ENCODE measurements at regions not wholly inside any gene's neighbourhood (a gene's known extent, or its start where the extent isn't known, plus 50 kb on each side); places are given as distances from the start of the nearest gene placed in this dataset.
A peak's percentile ranks its signal among the peaks of the same experiment; 100 is the strongest.

DNA sequence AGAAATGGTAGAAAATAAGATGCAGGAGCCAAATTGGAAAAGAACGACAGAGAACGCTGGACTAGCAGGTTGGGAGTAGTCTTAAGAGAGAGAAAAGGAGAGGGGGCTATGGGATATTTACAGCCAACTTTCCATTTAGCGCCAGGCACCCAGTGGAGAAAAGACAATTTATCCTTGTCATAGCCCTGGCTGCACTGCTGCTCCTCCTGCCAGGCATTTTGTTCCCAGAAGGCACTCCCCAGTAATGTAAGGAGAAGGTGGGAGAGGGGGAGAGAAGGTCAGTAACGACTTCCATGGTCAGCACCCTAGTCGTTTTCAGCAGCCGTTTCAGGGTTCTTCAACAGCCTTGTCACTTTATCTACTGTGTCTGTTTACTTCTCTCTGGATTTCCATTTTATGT lies 159.0 kb downstream of the TRMT11 start:
- no peak overlapping the region for H3K27ac ChIP-seq (ENCODE audit: low read length)
- no peaks in the 10 kb centered on the region for H3K36me3 ChIP-seq (ENCODE audit: control insufficient read depth, insufficient read depth, low read length)
- no peaks in the 10 kb centered on the region for H3K9me3 ChIP-seq (replicated peaks; ENCODE audit: control insufficient read depth, low read depth, low read length)
- 67% methylated on average over 3 of the region's 6 CpGs for WGBS (ENCODE audit: insufficient coverage)
- no peaks in the 10 kb centered on the region for H3K27me3 ChIP-seq (ENCODE audit: control insufficient read depth, insufficient read depth, low read length)
- no peak for DNase-seq
- no peak overlapping the region for H3K4me3 ChIP-seq (ENCODE audit: low read length)
- no peaks in the 10 kb centered on the region for H3K4me1 ChIP-seq (ENCODE audit: control insufficient read depth, insufficient read depth, low read length)

DNA sequence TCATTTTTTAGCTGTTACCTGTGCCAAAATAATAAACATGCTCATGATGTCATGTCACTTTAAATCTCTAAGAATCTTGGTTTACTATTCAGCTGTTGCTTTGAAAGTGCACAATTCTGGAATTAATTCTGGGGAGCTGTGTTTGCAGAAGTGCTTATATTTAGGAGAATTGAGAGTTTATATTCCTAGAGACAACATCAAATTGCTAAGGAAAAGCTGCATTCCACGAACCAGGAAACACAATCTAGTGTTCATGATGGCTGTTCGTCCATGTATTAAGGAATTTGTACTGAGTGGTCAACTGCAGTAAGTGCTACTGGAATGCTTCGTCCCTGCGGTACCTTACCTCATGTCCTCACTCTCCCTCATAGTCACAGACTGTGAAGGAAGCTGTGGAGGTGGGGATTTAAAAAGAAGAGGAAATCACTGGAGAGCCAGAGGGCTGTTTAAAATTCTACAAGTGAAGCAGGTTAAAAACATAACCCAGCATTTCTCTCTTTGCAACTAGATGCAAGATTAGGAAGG lies 161.0 kb downstream of the TRMT11 start:
- H3K4me3 ChIP-seq (ENCODE audit: low read length): no peak overlapping the region

DNA sequence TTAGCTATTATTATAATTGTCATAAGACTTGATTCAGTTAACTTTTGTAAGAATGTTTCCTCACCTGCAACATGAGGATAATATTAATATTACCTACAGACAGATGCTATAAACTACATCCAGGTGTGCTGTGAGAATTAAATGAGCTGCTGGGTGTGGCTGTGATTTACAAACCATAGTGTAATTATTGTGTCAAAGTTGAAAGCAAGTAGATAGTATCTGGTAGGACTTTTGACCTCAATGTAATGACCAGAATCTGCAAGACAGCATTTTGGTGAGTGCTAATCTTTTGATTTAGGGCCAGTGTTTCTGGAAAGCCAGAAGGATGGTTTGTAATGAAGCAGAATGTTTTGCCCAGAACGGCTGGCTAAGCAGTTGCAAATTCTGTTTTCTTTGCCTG lies 162.5 kb downstream of the TRMT11 start:
- WGBS (ENCODE audit: insufficient coverage): no CpG with 5 or more reads among the region's 1 CpG
- Histone ChIP-seq H3K36me3 (ENCODE audit: control insufficient read depth, insufficient read depth, low read length) (no peaks in the 10 kb centered on the region), H3K4me1 (ENCODE audit: control insufficient read depth, insufficient read depth, low read length) (no peaks in the 10 kb centered on the region), H3K9me3 (replicated peaks; ENCODE audit: control insufficient read depth, low read depth, low read length) (no peaks in the 10 kb centered on the region), H3K27me3 (ENCODE audit: control insufficient read depth, insufficient read depth, low read length) (no peaks in the 10 kb centered on the region), H3K4me3 (ENCODE audit: low read length) (no peak overlapping the region), H3K27ac (ENCODE audit: low read length) (no peak overlapping the region)
- DNase-seq: no peak

More for the DNA sequence above, 161.0 kb downstream of the TRMT11 start:
- Histone ChIP-seq H3K27ac (ENCODE audit: low read length) (no peak overlapping the region), H3K27me3 (ENCODE audit: control insufficient read depth, insufficient read depth, low read length) (no peaks in the 10 kb centered on the region), H3K4me1 (ENCODE audit: control insufficient read depth, insufficient read depth, low read length) (no peaks in the 10 kb centered on the region), H3K36me3 (ENCODE audit: control insufficient read depth, insufficient read depth, low read length) (no peaks in the 10 kb centered on the region), H3K9me3 (replicated peaks; ENCODE audit: control insufficient read depth, low read depth, low read length) (no peaks in the 10 kb centered on the region)
- no CpG with 5 or more reads among the region's 4 CpGs for WGBS (ENCODE audit: insufficient coverage)
- peak; percentile 54 for DNase-seq

DNA sequence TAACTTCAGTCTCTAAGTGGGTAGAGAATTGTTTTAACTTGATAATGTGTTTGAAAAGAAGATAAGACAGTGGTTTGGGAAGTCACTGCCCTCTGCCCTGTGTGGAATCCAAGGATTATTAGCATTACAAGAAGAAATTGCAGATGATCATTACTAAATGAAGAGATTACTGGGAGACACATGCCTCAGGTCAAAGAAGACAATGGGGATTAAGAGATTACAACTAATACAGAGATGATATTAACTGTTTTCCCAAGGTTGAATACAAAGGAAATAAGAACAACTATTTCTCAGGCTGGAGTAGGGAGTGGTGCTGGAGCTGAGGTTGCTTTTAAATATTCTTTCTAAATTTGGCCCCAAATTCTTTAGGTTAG lies 166.0 kb downstream of the TRMT11 start:
- no peaks in the 10 kb centered on the region for H3K36me3 ChIP-seq (ENCODE audit: control insufficient read depth, insufficient read depth, low read length)

DNA sequence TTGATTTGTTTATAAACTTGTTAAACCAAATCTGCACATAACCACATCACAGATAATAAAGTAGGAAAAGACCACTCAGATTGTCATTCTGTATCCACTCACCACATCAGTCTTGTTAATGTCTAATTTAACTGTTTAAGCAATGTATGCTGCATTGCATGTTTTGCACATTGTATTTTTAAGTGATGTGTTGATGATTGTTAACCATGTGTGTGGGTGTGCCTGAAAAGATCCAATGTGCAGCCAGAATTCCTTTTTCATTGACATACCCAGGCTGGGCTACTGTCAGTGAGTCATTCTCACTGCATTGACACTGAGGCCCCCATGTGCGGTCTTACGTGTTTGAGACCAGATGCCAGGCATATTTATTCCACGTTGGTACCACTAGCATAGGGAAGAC lies 167.3 kb downstream of the TRMT11 start:
- Histone ChIP-seq H3K27ac (ENCODE audit: low read length) (no peak overlapping the region), H3K27me3 (ENCODE audit: control insufficient read depth, insufficient read depth, low read length) (no peaks in the 10 kb centered on the region), H3K4me1 (ENCODE audit: control insufficient read depth, insufficient read depth, low read length) (no peaks in the 10 kb centered on the region), H3K4me3 (ENCODE audit: low read length) (no peak overlapping the region), H3K36me3 (ENCODE audit: control insufficient read depth, insufficient read depth, low read length) (no peaks in the 10 kb centered on the region), H3K9me3 (replicated peaks; ENCODE audit: control insufficient read depth, low read depth, low read length) (no peaks in the 10 kb centered on the region)
- WGBS (ENCODE audit: insufficient coverage): 84% methylated on average over 3 of the region's 3 CpGs
- DNase-seq: no peak

More for the DNA sequence above, 166.0 kb downstream of the TRMT11 start:
- no peak for DNase-seq
- Histone ChIP-seq H3K4me1 (ENCODE audit: control insufficient read depth, insufficient read depth, low read length) (no peaks in the 10 kb centered on the region), H3K4me3 (ENCODE audit: low read length) (no peak overlapping the region), H3K27ac (ENCODE audit: low read length) (no peak overlapping the region), H3K27me3 (ENCODE audit: control insufficient read depth, insufficient read depth, low read length) (no peaks in the 10 kb centered on the region), H3K9me3 (replicated peaks; ENCODE audit: control insufficient read depth, low read depth, low read length) (no peaks in the 10 kb centered on the region)

DNA sequence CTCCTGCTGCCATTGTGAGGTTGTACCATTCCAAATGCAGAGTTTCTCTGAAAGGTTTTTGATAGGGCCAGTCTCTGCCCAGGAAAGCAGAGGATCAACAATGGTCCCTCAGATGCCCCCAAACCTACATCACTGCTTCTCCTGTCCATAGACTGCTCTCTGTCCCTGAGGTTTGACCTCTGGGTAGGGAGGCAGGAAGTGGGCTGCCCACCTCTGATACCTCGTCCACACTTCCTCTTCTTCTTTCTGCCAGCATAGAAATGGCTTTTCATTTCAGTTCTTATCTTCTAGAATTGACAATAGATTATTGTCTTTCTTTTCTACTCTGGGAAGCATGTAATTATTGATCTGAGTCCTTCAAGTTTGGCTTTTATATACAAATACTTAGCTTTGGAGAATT lies 170.6 kb downstream of the TRMT11 start:
- Histone ChIP-seq H3K9me3 (replicated peaks; ENCODE audit: control insufficient read depth, low read depth, low read length) (no peaks in the 10 kb centered on the region), H3K4me1 (ENCODE audit: control insufficient read depth, insufficient read depth, low read length) (no peaks in the 10 kb centered on the region), H3K36me3 (ENCODE audit: control insufficient read depth, insufficient read depth, low read length) (no peaks in the 10 kb centered on the region), H3K27me3 (ENCODE audit: control insufficient read depth, insufficient read depth, low read length) (no peaks in the 10 kb centered on the region), H3K27ac (ENCODE audit: low read length) (no peak overlapping the region), H3K4me3 (ENCODE audit: low read length) (no peak overlapping the region)
- no peak for DNase-seq
- WGBS (ENCODE audit: insufficient coverage): no CpG with 5 or more reads among the region's 1 CpG

DNA sequence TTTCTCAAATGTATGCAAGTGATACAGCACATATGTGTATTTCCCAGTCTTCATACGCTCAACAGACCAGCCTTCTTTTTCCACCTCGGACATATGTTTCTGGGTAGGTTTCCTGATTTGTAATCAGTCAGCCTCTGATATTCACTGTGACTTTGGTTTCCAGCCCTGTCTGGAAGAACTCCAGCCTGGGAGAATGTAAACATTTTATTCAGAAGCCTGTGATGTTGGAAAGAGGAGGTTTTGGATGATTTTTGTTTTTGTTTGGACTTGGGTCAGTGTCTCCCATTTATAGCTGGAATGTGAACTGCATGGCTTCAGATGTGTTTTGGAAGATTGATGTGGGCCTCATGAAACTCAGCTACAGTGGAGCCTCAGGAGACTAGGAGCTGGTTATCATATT lies 172.2 kb upstream of the CENPW start:
- DNase-seq: peak; percentile 77
- Histone ChIP-seq H3K4me3 (ENCODE audit: low read length) (no peak overlapping the region), H3K4me1 (ENCODE audit: control insufficient read depth, insufficient read depth, low read length) (no peaks in the 10 kb centered on the region), H3K36me3 (ENCODE audit: control insufficient read depth, insufficient read depth, low read length) (no peaks in the 10 kb centered on the region), H3K9me3 (replicated peaks; ENCODE audit: control insufficient read depth, low read depth, low read length) (peaks cover 2% of the 10 kb centered on the region), H3K27ac (ENCODE audit: low read length) (no peak overlapping the region), H3K27me3 (ENCODE audit: control insufficient read depth, insufficient read depth, low read length) (no peaks in the 10 kb centered on the region)
- WGBS (ENCODE audit: insufficient coverage): no CpG with 5 or more reads among the region's 2 CpGs

DNA sequence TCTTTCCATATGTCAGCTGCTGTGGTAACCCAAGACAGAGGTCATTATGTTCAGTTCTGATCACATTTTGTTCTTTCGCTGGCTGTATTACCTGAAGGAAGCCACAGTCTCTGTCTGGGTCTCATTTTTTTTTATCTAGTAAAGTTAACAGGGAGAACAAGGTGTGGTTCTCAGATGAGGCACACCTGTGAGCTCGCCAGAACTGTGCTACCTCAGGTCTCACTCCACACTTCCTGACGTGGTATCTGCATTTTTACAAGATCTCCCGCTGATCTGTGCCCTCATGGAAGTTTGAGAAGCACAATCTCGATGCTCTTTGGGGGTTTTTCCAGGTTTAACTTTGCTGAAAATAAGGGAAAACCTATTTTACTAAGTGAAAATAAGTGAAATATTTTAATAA lies 169.5 kb upstream of the CENPW start:
- Histone ChIP-seq H3K9me3 (replicated peaks; ENCODE audit: control insufficient read depth, low read depth, low read length) (no peaks in the 10 kb centered on the region), H3K27me3 (ENCODE audit: control insufficient read depth, insufficient read depth, low read length) (no peaks in the 10 kb centered on the region), H3K27ac (ENCODE audit: low read length) (no peak overlapping the region), H3K4me3 (ENCODE audit: low read length) (no peak overlapping the region), H3K36me3 (ENCODE audit: control insufficient read depth, insufficient read depth, low read length) (no peaks in the 10 kb centered on the region), H3K4me1 (ENCODE audit: control insufficient read depth, insufficient read depth, low read length) (no peaks in the 10 kb centered on the region)
- DNase-seq: no peak
- 54% methylated on average over 2 of the region's 5 CpGs for WGBS (ENCODE audit: insufficient coverage)

DNA sequence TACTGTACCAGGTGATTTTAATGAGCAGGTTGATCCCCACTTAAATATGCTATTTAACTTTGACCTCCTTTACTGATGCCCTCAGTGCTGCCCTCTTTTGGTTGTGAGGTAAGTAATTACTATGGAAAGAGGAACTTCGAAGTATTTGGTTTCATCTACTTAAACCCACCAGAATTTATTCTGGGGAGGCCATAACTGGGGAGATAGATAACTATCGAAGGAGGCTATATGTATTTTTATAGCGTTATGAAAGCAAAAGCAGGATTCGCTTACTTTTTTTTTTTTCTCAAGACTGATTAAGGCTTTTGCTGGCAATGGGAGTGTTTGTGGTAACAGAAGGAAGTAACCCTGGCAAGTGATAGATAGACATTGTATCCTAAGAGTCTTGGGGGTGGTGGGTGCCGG lies 168.9 kb upstream of the CENPW start:
- 67% methylated on average over 1 of the region's 5 CpGs for WGBS (ENCODE audit: insufficient coverage)

DNA sequence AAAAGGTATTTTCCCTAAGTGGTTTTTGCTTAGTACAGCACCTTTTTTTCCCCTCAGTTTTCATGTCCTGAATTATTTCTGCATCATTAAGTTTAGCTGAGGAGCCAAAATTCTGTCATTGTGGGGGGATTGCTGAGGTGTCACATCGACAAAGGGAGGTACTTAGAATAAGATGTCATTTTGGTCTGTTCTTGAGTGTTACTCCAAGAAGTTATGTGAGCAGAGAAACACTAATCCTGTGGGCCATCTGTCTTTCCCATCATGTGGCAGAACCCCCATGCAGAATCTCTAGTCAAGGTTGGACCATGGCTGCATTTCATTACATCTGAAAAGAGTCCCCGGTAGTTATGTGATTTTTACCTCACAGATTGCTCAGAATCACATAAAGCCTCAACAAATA lies 167.8 kb upstream of the CENPW start:
- no peak overlapping the region for H3K4me3 ChIP-seq (ENCODE audit: low read length)
- DNase-seq: peak; percentile 3
- WGBS (ENCODE audit: insufficient coverage): 17% methylated on average over 1 of the region's 2 CpGs
- H3K36me3 ChIP-seq (ENCODE audit: control insufficient read depth, insufficient read depth, low read length): no peaks in the 10 kb centered on the region
- no peaks in the 10 kb centered on the region for H3K27me3 ChIP-seq (ENCODE audit: control insufficient read depth, insufficient read depth, low read length)
- H3K9me3 ChIP-seq (replicated peaks; ENCODE audit: control insufficient read depth, low read depth, low read length): no peaks in the 10 kb centered on the region
- H3K27ac ChIP-seq (ENCODE audit: low read length): no peak overlapping the region
- no peaks in the 10 kb centered on the region for H3K4me1 ChIP-seq (ENCODE audit: control insufficient read depth, insufficient read depth, low read length)

More for the DNA sequence above, 168.9 kb upstream of the CENPW start:
- Histone ChIP-seq H3K36me3 (ENCODE audit: control insufficient read depth, insufficient read depth, low read length) (no peaks in the 10 kb centered on the region), H3K27ac (ENCODE audit: low read length) (no peak overlapping the region), H3K27me3 (ENCODE audit: control insufficient read depth, insufficient read depth, low read length) (no peaks in the 10 kb centered on the region), H3K4me1 (ENCODE audit: control insufficient read depth, insufficient read depth, low read length) (no peaks in the 10 kb centered on the region), H3K4me3 (ENCODE audit: low read length) (no peak overlapping the region), H3K9me3 (replicated peaks; ENCODE audit: control insufficient read depth, low read depth, low read length) (no peaks in the 10 kb centered on the region)
- DNase-seq: no peak

DNA sequence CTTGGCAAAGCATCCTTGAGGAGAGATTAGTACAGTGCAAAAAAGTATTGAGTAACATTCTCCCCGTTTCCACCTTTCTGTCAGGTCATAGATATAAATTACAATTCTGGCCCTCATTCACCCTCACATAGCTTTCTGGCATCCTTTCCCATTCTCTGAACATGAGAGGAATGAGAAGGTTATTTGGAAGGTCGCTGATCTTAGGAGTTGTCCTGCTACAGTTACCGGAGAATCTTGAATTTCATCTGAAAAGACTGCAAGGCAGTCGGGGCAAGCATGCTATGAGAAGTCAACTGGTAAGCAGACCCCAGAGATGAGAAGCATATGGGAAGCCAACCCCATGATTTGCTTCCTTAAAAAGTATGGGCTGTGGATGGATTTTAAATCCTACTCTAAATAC lies 166.7 kb upstream of the CENPW start:
- WGBS (ENCODE audit: insufficient coverage): 55% methylated on average over 2 of the region's 4 CpGs
- Histone ChIP-seq H3K4me1 (ENCODE audit: control insufficient read depth, insufficient read depth, low read length) (no peaks in the 10 kb centered on the region), H3K27me3 (ENCODE audit: control insufficient read depth, insufficient read depth, low read length) (no peaks in the 10 kb centered on the region), H3K4me3 (ENCODE audit: low read length) (no peak overlapping the region), H3K27ac (ENCODE audit: low read length) (no peak overlapping the region), H3K36me3 (ENCODE audit: control insufficient read depth, insufficient read depth, low read length) (no peaks in the 10 kb centered on the region), H3K9me3 (replicated peaks; ENCODE audit: control insufficient read depth, low read depth, low read length) (no peaks in the 10 kb centered on the region)
- no peak for DNase-seq

Data from muscle of leg (tissue), 3 donors.